ENCODE measurements at regions not wholly inside any gene's neighbourhood (a gene's known extent, or its start where the extent isn't known, plus 50 kb on each side); places are given as distances from the start of the nearest gene placed in this dataset.

DNA sequence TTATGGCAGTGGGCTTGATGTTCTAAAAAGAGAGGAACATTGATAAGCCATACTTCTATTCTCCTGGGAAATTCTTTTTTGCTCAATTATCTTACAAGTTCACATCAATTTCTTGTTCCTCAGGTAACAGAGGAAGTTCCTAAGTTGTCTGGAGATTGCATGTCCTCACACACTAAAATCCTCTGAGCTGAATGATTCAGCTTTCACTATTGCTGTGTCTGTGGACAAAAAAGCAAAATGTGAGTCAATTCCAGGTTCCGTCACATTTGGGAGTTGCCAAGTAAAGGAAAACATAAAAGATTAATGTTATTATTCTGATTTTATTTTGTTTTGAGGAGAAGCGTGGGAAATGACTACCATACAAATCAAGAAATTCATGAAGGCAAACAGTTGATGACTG, 316.7 kb downstream of the CHRM3 start:
- no peak for TF ChIP-seq CTCF (IDR thresholded peaks at IDR 0.05; ENCODE audit: poor library complexity)
- TF ChIP-seq EZH2 (IDR thresholded peaks at IDR 0.05; ENCODE audit: borderline replicate concordance): no peak
- TF ChIP-seq EZH2phosphoT487 (IDR thresholded peaks at IDR 0.05; ENCODE audit: low read depth, severe bottlenecking, unreplicated experiment): no peak

All from hepatocyte (in vitro differentiated cells).